HCT116 (cell line): ENCODE measurements at regions not wholly inside any gene's neighbourhood (a gene's known extent, or its start where the extent isn't known, plus 50 kb on each side); places are given as distances from the start of the nearest gene placed in this dataset.

ENCODE experiments used
- CTCF ChIP-seq, 3 experiments: fragments of 200-600 bp in 1 of 3; sonication (generic) in 1 of 3; IDR thresholded peaks in 2 of 3; conservative IDR thresholded peaks in 1 of 3; 2 replicates each; pipeline ENCODE4 v1.5.1; 2012 to 2017; ENCODE audit warnings: low read depth in 2 of 3, low read length in 2 of 3, antibody characterized with exemption in 1 of 3, borderline replicate concordance in 1 of 3, control low read depth in 1 of 3, mild to moderate bottlenecking in 1 of 3, mixed read lengths in 1 of 3, mixed run types in 1 of 3, moderate library complexity in 1 of 3; ENCODE audit not compliant: insufficient read depth in 1 of 3
- ELF1 ChIP-seq: IDR thresholded peaks from 2 replicates; pipeline ENCODE4 v1.6.1; 2012; ENCODE audit warnings: low read depth, borderline replicate concordance
- FOSL1 ChIP-seq: IDR thresholded peaks from 2 replicates; pipeline ENCODE4 v1.6.1; 2012; ENCODE audit warnings: low read depth
- JUND ChIP-seq: IDR thresholded peaks from 2 replicates; pipeline ENCODE4 v1.6.1; 2012
- MAX ChIP-seq: IDR thresholded peaks from 2 replicates; pipeline ENCODE4 v1.6.1; 2012
- POLR2A ChIP-seq: IDR thresholded peaks from 2 replicates; pipeline ENCODE4 v1.7.0; 2011; ENCODE audit warnings: borderline replicate concordance; ENCODE audit not compliant: insufficient read depth, insufficient read length; ENCODE audit errors: extremely low read depth
- SIN3A ChIP-seq: IDR thresholded peaks from 2 replicates; pipeline ENCODE4 v1.6.1; 2012; ENCODE audit warnings: low read depth
- TCF7L2 ChIP-seq: IDR thresholded peaks from 2 replicates; pipeline ENCODE4 v1.7.0; 2011; ENCODE audit warnings: borderline replicate concordance, inconsistent platforms; ENCODE audit not compliant: insufficient read depth, insufficient read length; ENCODE audit errors: extremely low read depth

GRCh38 chr4:60122820-60123219, 1077.3 kb upstream of the ADGRL3 start:
- TF ChIP-seq POLR2A (no peak), ELF1 (no peak), CTCF (IDR thresholded peaks at IDR 0.05 in 2 of 3, conservative IDR thresholded peaks at IDR 0.05 in 1 of 3; ENCODE audit: borderline replicate concordance in 1 of 3, insufficient read depth in 1 of 3, low read depth in 2 of 3, low read length in 2 of 3) (no peak), FOSL1 (no peak), MAX (no peak), SIN3A (no peak), JUND (no peak), TCF7L2 (no peak)
